ENCODE measurements at regions not wholly inside any gene's neighbourhood (a gene's known extent, or its start where the extent isn't known, plus 50 kb on each side); places are given as distances from the start of the nearest gene placed in this dataset.

DNA sequence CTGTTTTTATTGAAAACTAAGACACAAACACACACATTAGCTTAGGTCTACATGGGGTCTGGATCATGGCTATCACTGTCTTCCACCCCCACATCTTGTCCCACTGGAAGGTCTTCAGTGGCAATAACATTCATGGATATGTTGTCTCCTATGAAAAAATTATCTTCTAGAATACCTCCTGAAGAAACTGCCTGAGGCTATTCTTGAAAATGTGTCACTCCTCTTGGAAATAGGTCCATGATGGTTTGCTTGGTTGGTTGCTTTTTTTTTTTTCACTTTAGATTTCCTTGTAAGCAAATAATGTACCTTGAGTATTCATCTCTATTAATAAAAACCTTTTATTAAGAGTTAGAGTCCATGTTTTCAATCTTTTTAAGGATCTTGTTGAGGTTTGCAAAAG lies 195.3 kb upstream of the PDE5A start:
- no peak overlapping the region for H3K27ac Mint-ChIP-seq (ENCODE audit: unreplicated experiment)
- no peak for DNase-seq (ENCODE audit: extremely low spot score, unreplicated experiment)
- H3K4me1 Mint-ChIP-seq (ENCODE audit: unreplicated experiment): no peaks in the 10 kb centered on the region
- peaks cover 13% of the 10 kb centered on the region for H3K9me3 Mint-ChIP-seq (ENCODE audit: unreplicated experiment)
- H3K27me3 Mint-ChIP-seq (ENCODE audit: unreplicated experiment): no peaks in the 10 kb centered on the region
- TF ChIP-seq, protein P1, sequence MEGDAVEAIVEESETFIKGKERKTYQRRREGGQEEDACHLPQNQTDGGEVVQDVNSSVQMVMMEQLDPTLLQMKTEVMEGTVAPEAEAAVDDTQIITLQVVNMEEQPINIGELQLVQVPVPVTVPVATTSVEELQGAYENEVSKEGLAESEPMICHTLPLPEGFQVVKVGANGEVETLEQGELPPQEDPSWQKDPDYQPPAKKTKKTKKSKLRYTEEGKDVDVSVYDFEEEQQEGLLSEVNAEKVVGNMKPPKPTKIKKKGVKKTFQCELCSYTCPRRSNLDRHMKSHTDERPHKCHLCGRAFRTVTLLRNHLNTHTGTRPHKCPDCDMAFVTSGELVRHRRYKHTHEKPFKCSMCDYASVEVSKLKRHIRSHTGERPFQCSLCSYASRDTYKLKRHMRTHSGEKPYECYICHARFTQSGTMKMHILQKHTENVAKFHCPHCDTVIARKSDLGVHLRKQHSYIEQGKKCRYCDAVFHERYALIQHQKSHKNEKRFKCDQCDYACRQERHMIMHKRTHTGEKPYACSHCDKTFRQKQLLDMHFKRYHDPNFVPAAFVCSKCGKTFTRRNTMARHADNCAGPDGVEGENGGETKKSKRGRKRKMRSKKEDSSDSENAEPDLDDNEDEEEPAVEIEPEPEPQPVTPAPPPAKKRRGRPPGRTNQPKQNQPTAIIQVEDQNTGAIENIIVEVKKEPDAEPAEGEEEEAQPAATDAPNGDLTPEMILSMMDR (IDR thresholded peaks at IDR 0.05): no peak
- H3K4me3 Mint-ChIP-seq (ENCODE audit: unreplicated experiment): no peak overlapping the region
- H3K36me3 Mint-ChIP-seq (ENCODE audit: unreplicated experiment): peaks cover 4% of the 10 kb centered on the region

DNA sequence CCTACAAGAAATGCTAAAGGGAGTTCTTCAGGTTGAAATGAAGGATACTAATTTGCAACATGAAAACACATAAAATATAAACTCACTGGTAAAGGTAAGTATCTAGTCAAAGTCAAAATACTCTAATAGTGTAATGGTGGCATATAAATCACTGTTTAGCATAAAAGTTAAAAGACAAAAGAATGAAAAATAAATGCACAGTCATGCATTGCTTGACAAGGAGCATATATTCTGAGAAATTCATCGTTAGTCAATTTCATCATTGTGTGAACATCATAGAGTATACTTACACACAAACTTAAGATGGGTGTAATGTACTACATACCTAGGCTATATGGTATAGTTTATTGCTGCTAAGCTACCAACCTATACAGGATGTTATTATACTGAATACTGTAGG lies 194.4 kb upstream of the PDE5A start:
- Mint-ChIP-seq H3K4me1 (ENCODE audit: unreplicated experiment) (no peaks in the 10 kb centered on the region), H3K27ac (ENCODE audit: unreplicated experiment) (no peak overlapping the region), H3K27me3 (ENCODE audit: unreplicated experiment) (no peaks in the 10 kb centered on the region), H3K36me3 (ENCODE audit: unreplicated experiment) (peaks cover 4% of the 10 kb centered on the region), H3K4me3 (ENCODE audit: unreplicated experiment) (no peak overlapping the region), H3K9me3 (ENCODE audit: unreplicated experiment) (peaks cover 13% of the 10 kb centered on the region)
- no peak for DNase-seq (ENCODE audit: extremely low spot score, unreplicated experiment)
- TF ChIP-seq, protein P1 (IDR thresholded peaks at IDR 0.05): no peak

DNA sequence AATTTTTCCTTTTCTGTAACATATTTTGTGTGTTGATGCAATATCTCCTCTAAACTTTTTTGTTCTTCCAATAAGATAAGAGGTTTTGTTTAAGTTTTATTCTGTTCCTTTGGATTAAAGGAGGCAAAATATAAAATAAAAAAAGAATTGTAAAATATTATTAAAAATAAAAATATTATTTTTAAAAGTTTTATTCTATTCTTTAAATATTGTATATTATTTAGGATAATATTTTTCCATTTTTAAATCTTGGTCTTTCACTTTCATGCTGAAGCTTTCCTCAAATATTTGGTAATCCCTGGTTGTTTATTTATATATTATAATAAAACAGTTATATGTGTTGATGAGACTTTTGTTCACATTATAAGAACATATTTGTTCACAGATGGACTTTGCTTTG lies 187.9 kb upstream of the PDE5A start:
- TF ChIP-seq, protein P1 (IDR thresholded peaks at IDR 0.05): no peak
- Mint-ChIP-seq H3K36me3 (ENCODE audit: unreplicated experiment) (no peaks in the 10 kb centered on the region), H3K4me1 (ENCODE audit: unreplicated experiment) (peaks cover 4% of the 10 kb centered on the region), H3K27ac (ENCODE audit: unreplicated experiment) (no peak overlapping the region), H3K27me3 (ENCODE audit: unreplicated experiment) (peaks cover 3% of the 10 kb centered on the region), H3K9me3 (ENCODE audit: unreplicated experiment) (peaks cover 7% of the 10 kb centered on the region), H3K4me3 (ENCODE audit: unreplicated experiment) (no peak overlapping the region)
- DNase-seq (ENCODE audit: extremely low spot score, unreplicated experiment): no peak

DNA sequence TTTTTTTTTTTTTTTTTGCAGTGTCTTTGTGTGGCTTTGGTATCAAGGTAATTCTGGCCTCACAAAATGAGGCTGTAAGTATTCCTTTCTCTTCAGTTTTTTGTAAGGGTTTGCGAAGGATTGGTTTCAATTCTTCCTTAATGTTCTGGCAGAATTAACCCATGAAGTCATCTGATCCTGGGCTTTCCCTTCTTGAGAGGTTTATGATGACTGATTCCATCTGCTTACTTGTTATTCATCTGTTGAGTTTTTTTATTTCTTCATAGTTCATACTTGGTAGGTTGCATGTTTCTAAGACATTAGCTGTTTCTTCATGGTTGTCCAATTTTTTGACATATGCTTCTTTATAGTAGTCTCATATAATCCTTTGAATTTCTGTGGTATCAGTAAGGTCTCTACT lies 181.4 kb upstream of the PDE5A start:
- DNase-seq (ENCODE audit: extremely low spot score, unreplicated experiment): no peak
- TF ChIP-seq, protein P1 (IDR thresholded peaks at IDR 0.05): no peak

DNA sequence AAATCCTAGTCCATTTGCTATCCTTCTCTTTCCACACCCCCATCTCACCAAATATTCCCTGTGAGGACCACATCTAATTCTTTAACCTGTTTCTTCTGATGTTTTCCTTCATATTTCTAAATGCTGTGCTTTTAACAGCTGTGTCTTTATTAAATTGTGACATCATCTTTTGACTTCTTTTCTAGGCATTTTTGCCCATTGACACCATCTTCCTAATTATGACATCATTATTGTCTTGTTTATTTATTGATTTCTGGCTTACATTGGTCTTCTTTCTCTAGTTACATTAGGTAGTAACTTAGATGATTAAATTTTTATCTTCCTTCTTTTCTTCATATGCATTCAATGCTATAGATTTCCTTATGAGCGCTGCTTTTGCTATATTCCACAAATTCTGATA lies 175.8 kb upstream of the PDE5A start:
- TF ChIP-seq, protein P1 (IDR thresholded peaks at IDR 0.05): no peak
- Mint-ChIP-seq H3K9me3 (ENCODE audit: unreplicated experiment) (peaks cover 5% of the 10 kb centered on the region), H3K36me3 (ENCODE audit: unreplicated experiment) (no peaks in the 10 kb centered on the region)

More for the DNA sequence above, 181.4 kb upstream of the PDE5A start:
- Mint-ChIP-seq H3K4me1 (ENCODE audit: unreplicated experiment) (peaks cover 4% of the 10 kb centered on the region), H3K27me3 (ENCODE audit: unreplicated experiment) (peaks cover 11% of the 10 kb centered on the region), H3K36me3 (ENCODE audit: unreplicated experiment) (no peaks in the 10 kb centered on the region), H3K9me3 (ENCODE audit: unreplicated experiment) (peaks cover 15% of the 10 kb centered on the region), H3K27ac (ENCODE audit: unreplicated experiment) (no peak overlapping the region), H3K4me3 (ENCODE audit: unreplicated experiment) (no peak overlapping the region)

More for the DNA sequence above, 175.8 kb upstream of the PDE5A start:
- Mint-ChIP-seq H3K4me1 (ENCODE audit: unreplicated experiment) (no peaks in the 10 kb centered on the region), H3K27me3 (ENCODE audit: unreplicated experiment) (peaks cover 21% of the 10 kb centered on the region), H3K27ac (ENCODE audit: unreplicated experiment) (no peak overlapping the region), H3K4me3 (ENCODE audit: unreplicated experiment) (no peak overlapping the region)
- no peak for DNase-seq (ENCODE audit: extremely low spot score, unreplicated experiment)
